NCI-H2029 treated with DMSO at 0.1 percent for 48 hours (cell line): ENCODE measurements at regions not wholly inside any gene's neighbourhood (a gene's known extent, or its start where the extent isn't known, plus 50 kb on each side); places are given as distances from the start of the nearest gene placed in this dataset.

Source experiments
- DNase-seq: peaks from one replicate; lab custom pipeline; 2025; lab: John Stamatoyannopoulos, UW

DNA sequence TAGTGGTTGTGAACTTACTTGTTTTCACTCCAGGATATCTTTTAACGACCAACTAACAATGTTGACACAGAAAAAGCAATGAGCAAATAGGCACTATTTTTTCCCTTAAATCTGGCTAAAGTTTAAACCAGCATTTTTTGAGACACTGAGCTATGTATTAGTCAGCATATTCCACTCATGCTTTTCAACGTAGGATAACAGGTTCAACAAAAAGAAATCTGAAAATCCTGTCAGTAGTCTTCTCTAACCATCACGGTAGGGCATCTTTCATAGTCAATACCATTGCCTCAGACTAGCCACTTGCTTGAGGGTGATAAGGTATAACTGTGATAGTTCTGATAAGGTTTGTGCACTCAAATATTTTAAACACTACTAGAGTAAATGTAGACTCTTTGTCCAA, 1177.3 kb upstream of the NUDT12 start:
- DNase-seq, result no peak

DNA sequence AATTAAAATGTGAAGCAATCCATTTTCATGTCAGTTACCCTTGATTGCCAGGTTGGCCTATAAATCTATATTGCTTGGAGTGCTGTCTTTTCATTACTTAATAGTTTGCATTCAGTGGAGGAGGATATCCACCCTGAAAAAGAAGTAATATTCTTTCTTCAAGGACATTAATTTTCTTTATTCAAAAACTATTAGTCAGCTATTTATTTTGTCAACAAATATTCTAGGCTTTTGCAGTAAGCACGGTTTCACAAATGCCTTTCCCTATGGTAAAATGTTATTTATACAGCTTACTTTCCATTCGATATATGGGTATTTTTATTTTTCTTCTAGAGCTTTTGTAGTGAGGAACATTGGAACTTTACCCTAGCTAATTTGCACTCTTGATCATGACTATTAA, 1176.9 kb upstream of the NUDT12 start:
- DNase-seq, result no peak

DNA sequence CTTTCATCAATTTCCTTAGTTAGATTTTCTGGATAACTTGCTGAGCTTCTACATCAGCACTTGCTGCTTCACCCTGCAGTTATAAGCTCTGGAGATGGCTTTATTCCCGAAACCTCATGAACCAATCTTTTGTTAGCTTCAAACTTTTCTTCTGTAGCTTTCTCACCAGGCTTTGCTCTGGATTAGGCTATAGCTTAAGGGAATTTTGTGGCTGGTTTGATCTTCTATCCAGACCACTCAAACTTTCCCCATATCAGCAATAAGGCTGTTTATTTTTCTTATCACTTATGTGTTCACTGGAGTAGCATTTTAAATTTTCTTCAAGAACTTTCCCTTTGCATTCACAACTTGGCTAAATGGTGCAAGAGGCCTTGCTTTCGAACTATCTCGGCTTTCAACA, 1173.5 kb upstream of the NUDT12 start:
- DNase-seq, result no peak

DNA sequence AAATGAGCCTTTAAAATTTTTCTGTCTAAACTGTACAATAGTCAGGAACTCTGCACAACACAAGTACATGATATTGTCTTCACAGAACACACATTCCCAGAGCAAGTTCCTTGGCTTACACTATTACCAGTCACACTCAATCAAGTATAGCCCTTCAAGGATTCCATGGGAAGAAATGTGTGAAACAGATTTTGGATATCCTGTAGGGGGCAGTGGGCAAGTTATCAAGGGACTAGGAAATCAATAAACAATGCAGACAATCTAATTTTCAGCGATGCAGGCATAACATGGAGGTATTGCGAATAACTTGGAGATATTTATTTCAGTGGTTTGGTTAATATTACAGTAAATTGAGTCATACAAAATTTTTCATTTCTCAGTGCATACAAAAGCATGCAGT, 1171.5 kb upstream of the NUDT12 start:
- no peak for DNase-seq

DNA sequence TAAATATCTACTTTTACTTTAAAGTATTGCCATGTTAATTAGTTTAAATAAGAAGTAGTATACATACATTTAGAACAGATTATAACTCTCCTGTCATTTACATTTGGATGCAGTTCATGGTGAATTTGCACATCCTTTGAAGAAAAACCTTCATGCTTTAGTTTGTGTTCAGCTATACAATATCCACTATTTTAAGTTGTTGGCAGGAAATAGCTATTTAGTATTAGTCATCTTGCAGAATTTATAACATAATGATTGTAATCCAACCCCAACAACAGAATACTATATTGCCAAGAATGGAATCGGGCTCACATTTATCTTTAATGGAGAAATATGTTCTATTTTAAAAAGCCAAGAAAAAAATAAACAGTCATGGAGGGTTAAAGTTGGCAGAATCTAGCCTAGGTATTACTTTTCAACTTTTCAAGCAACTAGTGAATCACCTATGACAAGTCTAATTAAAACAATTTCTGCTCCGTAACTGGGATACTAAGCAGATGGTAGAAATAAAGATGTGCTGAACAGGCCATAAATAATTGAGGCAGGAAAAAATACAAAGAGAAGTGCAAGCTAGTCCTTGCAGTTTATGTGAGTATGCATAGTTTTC, 1170.6 kb upstream of the NUDT12 start:
- no peak for DNase-seq

DNA sequence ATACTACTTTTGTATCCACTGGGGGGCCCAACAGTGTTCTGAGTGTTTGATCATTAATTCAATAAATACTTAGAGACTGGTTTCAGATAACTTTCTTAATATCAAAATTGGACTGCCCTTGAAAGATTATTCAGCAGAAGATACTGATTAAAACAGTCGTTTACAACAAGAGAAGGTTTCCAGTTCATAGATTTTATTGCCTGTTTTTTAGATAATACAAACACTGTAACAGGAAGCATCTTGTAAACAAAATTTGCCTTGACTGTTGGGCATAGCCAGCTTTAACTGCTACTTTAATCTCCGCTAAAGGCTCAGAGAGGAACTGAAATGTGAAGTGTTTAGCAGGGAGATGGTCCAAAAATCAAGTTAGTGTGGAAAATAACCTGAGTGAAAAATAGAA, 1168.7 kb upstream of the NUDT12 start:
- DNase-seq, result no peak

DNA sequence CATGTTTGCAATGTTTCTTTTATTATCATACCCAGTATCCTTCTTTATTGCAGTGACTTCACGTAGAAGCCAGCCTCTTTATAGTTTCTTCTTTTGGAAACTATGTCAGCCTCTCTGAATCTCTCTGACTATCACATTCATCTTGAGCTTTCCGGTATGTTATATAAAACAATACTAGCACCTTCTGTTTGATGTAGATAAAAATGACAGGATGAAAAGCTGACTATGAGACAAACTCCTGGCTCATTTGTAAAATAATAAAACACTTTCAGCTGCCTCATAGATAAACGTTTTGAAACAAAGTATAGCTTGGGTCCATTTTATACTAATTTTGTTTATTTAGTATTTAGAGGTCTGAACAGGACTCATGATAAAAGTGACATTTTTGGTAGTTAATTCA, 1145.4 kb upstream of the NUDT12 start:
- DNase-seq, result no peak

DNA sequence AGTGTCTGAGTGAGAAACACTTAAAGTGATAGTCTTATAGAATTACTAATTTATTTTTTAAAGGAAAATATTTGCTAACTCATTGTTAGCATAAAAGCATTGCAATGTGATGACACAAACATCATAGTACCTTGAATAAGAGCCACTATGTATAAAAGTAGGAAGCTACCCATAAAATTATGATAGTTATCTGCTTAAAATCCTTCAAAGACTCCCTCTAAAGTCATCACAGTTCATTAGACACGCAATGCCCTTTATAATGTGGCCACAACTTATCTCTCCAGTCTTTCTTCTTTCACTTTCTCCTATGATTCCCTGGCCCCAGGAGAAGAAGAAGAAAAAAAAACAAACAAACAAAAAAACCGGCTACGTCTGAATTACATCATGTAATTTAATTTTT, 1144.0 kb upstream of the NUDT12 start:
- DNase-seq, result no peak

DNA sequence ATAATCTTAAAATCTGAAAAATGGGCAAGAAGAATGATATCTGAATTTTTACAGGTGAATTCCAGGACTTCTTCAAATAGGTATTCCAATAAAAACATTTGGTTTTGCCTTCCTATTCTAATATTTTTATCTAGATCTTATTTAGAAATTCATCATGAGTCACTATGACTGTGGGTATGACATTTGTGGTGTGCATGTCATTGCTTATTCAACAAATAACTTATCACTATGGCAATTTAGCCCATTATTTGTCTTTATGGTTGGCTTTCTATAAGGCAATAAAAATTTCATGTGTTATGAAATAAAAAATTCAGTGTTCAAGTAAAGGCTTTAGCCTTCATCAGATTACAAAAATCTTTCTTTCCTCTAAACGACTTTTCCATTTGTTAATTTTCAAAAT, 1139.6 kb upstream of the NUDT12 start:
- DNase-seq, result no peak

DNA sequence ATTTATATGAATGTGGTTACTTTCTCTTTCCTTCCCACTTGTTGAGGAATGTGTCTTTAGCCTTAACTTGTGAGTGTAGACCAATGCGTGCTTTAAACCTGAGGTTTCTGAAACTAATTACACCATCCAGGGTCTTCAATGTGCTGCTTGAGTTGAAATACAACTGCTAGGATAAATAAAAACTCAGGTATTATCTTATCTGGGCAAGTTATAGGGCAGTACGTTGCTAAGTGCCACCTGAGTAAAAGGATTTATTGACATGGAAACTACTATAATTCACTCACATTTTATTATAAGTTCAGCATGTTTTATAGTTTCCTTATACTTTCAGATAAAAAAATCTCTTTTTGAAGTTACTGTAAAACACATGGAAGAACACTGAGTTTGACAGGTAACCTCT, 1136.8 kb upstream of the NUDT12 start:
- no peak for DNase-seq

DNA sequence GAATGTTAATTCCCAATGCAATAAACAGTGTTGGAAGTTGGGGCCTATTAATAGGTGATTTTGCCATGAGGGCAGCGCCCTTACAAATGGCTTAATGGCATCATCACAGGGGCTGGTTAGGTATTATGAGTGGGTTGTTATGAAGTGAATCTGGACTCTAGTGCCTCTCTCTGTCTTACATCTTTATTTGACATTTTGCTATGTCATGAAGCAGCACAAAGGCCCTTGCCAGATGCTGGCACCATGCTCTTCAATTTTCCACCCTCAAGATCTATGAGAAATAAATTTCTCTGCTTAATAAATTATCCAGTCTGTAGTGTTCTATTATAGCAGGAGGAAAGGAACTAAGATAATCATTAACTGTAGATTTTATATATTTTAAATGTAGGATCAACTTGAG, 1098.7 kb upstream of the NUDT12 start:
- DNase-seq, result no peak

DNA sequence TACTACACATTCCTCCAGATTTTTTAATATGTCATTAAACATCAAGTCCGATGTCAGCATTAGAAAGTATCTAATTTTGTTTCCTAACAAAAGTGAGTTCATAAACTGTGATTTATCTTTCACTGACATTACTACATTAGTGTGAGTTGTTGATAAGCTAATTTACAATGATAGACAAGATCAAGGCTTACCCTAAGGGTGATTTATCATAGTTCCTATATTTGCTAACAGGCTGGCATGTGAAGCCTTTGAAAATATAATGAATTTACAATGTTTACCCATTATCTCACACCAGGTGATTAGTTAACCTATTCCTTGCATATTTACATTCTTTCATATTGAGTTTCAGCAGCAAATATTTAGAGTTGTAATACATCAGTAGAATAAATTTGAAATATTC, 1096.9 kb upstream of the NUDT12 start:
- no peak for DNase-seq

DNA sequence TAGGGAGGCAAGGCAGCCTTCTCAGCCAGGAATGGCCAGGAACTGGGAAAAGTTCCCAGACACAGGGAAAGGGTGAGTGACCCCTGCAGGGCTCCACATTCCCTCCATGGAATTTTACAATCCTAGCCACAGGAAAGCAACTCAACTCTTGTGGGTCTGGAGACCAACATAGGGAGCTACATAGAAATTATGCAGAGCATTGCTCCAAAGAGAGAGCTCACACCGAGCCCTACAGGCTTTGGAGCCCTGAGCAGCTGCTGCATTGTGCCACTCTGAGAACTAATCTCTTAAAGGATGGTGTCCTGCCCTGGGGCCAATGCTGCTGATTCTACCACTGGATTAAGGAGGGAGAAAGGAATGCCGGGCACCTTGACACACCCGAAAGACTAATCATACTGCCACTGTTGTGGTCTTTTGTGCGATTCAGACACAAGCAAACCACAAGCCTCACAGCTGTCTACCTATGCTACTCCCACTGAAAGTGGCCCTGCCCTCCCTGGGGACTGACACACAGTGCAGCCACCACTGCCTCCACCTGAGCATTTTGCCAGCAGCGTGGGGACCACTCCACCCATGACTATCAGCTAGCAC, 1089.8 kb upstream of the NUDT12 start:
- no peak for DNase-seq

DNA sequence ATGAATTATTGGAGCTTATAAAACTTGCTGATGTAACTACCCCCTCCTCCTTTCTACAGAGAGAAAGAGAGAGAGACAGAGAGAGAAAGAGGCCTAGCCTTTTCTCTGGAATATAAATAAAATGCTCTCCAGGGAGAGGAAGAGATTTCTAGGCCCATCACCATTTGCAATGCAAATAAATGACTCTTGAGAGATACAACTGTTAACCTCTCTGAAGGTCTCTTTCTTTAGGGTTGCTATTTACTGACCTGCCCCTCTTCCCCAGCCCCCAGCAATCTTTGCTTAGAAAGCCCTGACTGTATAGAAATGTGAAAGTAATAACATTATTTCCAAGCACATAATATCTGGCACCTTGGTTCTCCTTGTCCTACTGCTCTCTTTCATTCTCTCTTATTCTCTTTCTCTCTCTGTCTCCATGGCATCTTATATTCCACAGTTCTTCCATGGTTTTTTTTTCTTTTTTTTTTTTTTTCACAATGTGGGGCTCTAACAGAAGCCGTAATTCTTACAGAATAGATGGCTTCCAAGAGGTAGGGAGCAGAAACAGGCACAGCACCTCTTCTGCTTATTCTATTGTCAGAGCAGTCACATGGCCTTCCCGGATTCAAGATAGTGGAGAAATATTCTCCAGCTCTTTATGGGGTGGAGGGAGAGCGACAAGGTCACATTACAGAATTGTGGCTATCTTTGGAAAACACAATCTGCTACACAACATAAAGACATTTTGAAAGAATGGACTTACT, 1087.9 kb upstream of the NUDT12 start:
- no peak for DNase-seq

DNA sequence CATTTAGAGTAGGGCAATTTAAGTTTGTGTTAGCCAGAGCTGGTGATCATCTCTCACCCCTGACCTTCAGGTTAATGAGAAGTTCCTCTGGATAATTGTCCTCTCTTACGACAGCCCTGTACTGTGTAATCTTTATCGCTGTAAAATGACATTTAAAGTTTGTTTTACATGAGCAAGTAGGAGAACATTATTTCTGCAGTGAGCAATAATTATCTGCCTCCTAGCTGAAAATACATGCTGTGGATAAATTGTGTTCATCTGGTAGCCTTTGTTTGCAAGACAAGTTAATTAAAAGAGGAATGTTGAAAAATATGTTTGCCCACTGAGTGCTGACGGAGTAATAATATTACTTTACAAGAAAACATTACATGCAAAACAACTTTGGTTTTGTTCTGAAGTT, 1083.8 kb upstream of the NUDT12 start:
- DNase-seq, result no peak

DNA sequence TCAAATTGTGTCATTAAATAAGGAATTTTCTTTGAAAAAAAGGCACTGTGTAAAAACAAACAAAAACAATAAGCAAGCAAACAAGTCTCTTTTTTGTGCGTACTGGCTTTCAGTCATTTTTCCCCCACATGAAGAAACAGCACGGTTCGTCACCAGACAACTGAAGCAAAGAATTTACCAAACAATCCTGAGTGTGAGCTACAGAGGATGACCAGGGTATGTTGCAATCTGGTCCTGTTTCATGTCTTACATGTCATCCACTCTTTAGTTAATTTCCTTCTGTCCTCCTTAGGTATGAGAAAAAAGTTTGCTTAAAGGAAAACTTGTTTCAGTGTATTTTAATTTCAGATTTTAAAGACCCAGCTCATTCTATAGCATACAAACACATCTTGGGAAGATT, 1080.7 kb upstream of the NUDT12 start:
- no peak for DNase-seq

DNA sequence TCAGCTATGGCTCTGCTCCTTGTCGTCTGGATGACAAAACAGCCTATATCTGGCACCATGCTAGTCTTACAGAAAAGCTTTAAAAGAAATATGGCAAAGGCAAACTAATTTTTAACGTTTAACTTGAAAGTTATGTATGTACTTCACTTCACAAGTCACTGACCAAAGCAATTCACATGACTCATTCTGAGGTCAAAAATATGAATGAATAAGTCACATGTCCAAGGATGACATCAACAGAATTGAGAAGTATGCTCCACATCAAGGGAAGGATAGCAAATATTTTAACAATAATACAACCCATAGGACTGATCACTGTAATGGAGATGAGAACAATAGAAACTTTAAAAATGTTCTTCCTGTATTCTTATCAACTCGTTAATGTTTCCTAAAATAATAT, 1072.6 kb upstream of the NUDT12 start:
- DNase-seq, result no peak

DNA sequence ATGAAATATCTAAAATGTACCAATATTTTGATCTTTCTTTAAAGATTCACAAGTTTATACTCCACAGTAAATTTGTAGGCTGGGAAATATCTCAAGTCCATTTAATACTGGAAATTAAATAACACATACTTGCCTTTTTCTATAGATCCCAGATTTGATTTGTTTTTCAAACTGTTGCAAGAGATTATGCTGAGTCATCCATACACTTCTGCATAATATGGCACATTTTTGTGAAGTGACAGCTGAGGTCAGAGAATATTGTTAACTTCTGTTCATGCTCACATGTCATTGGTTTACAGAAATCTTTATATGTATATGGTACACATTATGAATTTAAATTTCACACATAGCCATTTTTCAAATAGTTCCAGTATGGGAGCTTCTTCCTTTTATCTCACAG, 1066.3 kb upstream of the NUDT12 start:
- DNase-seq, result no peak

DNA sequence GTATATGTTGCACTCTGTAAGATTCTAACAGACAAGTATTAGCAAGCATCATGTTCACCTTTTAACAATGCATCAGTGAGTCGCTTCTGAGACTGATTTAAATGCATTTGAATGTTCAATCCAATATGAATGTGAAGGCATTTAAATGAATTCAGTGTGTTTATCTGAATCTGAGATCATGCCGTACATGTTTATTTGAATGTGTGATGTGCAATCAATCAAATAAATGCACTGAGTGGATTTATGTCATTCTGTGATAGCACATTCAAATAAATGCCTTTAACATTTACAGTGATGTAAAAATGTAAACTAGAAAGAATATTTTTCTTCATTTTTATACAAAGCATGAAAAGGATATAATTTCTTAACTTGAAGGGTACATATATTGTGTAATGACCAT, 1063.5 kb upstream of the NUDT12 start:
- DNase-seq, result no peak

DNA sequence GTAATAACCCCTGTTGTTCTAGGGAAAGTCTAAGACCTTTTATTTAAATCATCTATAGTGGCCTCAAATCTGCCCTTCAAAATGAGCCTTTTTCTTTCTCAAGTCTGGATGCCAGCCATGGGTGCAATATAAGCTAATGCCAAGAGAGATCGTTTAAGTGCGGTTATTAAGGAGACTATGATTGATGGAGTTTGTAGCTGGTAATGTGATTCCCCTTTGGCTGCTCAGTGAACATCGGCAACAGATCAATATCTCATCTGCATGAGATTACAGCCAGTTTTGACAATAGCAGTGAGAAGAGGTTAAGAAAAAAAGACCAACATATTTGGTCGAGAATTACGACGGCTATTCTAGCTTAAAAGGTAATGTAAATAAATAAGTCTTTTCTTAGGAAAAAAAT, 1049.4 kb upstream of the NUDT12 start:
- no peak for DNase-seq

DNA sequence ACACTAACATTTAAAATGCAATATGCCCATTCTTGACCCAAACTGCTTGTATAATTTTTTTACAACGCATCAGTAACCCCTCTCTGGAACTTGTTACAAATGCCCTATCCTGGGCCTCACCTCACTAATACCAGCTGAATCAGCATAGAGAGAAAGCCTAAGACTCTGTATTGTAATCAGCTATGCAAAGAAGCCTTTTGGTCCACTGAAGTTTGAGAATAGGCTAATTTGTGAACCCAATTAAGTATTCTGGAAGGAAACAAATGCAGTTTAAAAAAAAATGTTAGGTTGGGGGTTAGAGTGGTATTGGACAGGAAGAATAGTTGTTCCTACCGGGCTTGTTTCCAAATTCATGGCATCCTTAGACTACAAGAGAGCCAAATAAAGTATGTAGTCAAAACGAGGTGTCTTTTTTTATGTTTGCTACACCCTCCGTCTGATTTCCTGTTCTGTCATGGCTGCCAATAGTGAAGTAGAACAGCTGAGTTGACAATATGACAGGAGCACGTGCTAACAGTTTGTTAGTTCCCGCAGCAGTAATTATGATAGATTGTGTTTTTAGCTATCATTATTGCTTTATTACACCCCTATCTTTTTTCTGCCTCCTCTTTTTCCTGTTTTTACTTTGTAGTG, 1048.7 kb upstream of the NUDT12 start:
- peak; percentile 39 for DNase-seq

DNA sequence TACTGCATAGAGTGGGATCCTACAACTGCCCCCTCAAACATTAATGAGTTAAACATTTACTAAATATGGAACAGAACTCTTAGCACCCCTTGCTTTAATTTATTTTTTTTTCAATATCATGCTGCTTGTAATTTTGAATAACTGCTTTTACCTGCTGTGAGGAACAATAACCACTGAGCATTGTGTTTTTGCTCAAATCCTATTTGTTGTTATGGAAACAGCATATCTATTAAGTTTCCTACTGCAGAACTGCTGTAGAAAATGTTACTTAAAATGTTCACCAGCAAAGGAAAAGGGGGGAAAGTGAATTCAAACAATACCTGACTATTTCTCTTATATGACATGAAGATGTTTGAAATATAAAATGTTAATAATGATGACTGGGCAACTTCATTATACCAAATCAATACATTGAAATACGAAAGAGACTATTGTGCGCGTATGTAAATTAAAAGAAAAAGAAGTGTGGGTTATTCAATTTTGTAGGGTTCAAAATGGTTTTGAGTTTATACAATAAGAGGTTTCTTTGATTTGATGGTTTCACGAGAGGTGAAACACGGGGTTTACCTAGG, 1043.8 kb upstream of the NUDT12 start:
- DNase-seq, result no peak

DNA sequence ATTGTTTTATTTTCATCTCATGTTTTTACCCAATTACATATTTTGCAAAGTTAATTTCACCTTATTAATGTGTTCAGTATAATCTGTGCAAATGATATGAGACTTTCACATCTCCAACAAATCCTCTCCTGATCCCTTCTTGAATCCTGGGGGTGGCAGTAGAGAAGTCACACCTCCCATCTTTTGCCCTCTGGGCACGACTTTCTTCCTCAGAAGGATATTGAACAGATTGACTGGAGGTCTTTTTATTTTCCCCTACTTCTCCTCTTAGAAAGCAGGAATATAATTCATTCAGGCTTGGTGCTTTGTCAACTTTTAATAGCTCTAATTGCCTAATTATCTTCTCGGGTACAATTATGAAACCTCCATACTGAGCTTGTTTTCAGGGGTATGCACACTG, 1037.1 kb upstream of the NUDT12 start:
- no peak for DNase-seq
